ENCODE measurements at regions not wholly inside any gene's neighbourhood (a gene's known extent, or its start where the extent isn't known, plus 50 kb on each side); places are given as distances from the start of the nearest gene placed in this dataset.

DNA sequence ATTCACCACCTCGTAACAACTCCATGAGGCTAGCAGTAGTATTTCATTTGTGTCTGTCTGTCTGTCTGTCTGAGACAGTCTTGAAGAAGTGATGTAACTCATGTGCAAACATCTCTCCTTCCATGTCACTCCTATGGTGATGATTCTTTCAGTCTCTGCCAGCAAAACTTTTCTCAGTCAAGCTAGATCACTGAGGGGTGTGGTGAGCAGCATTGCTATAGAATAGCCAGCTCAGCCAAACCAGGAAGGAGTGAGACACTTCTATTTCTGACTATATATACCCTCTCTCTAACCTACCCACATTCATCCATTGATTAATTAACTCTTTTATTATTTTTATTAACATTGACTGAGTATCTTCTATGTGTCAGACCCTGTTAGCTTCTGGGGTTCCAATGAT is 1095.1 kb upstream of the GYPC start:
- TF ChIP-seq, protein P1, sequence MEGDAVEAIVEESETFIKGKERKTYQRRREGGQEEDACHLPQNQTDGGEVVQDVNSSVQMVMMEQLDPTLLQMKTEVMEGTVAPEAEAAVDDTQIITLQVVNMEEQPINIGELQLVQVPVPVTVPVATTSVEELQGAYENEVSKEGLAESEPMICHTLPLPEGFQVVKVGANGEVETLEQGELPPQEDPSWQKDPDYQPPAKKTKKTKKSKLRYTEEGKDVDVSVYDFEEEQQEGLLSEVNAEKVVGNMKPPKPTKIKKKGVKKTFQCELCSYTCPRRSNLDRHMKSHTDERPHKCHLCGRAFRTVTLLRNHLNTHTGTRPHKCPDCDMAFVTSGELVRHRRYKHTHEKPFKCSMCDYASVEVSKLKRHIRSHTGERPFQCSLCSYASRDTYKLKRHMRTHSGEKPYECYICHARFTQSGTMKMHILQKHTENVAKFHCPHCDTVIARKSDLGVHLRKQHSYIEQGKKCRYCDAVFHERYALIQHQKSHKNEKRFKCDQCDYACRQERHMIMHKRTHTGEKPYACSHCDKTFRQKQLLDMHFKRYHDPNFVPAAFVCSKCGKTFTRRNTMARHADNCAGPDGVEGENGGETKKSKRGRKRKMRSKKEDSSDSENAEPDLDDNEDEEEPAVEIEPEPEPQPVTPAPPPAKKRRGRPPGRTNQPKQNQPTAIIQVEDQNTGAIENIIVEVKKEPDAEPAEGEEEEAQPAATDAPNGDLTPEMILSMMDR (IDR thresholded peaks at IDR 0.05; ENCODE audit: low read depth, low read length), result no peak
- no peak for TF ChIP-seq EZH2phosphoT487 (IDR thresholded peaks at IDR 0.05; ENCODE audit: low read depth)
